ENCODE measurements at regions not wholly inside any gene's neighbourhood (a gene's known extent, or its start where the extent isn't known, plus 50 kb on each side); places are given as distances from the start of the nearest gene placed in this dataset.

DNA sequence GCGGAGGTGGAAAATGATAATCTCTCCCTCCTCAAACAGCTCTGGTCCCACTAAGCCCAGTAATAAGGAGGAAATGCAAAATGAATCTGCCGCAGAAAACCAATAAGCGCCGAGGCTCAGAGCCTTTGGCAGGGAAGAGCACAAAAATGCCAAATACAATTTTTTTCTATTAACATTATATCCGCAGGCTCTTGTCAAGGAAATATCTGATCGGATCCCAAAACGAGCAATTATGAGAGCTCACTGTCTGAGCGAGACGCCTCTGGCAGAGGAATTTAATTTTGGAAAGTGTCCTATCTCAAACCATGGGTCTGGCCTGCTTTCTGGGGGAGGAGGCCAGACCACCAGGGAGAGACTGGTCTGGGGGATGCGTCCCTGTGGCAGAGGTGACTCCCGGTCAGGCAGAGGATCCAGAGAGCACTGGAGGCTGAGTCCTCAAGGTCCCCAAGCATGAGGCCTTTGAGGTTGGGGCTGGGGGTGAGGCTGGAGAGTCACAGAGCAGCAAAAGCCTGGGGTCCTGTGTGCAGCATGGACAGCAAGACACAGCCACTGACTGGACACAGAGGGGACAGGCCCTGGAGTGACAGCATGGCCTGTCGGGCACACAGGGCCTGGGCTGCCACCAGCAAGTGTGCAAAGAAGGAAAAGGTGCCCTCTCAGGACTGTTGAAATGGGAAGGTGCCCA is 342.8 kb upstream of the SFSWAP start:
- no peaks in the 10 kb centered on the region for H3K4me1 Mint-ChIP-seq (ENCODE audit: low read depth)
- no peak for TF ChIP-seq CTCF (IDR thresholded peaks at IDR 0.05)
- no peak overlapping the region for H3K27ac Mint-ChIP-seq
- H3K9me3 Mint-ChIP-seq: peaks cover 56% of the 10 kb centered on the region
- H3K4me3 Mint-ChIP-seq: no peak overlapping the region
- DNase-seq: no peak
- H3K27me3 Mint-ChIP-seq (ENCODE audit: insufficient read depth): no peaks in the 10 kb centered on the region; the same call in 1 of the 2 replicates
- peaks cover 1% of the 10 kb centered on the region; the same call in 1 of the 2 replicates for H3K36me3 Mint-ChIP-seq (ENCODE audit: low read depth)

DNA sequence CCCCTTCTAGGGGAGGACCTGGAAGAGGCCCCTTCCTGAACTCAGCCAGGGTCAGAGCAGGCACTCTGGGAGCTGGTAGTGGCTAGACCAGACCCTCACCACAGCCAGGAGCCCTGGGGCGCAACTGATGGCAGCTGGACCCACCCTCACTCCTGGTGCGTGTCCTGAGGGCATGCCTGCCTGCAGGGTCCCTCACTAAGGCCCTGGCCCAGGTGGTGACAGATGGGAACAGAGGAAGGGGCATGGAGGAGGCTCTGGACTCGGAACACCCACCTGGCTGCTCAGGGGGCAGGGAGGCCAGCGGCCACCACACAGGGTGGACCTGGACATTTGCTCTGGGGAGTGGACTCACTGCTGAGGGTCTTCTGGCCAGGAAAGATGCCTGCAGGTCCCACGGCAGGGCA is 342.2 kb upstream of the SFSWAP start:
- peaks cover 4% of the 10 kb centered on the region; the same call in 1 of the 2 replicates for H3K36me3 Mint-ChIP-seq (ENCODE audit: low read depth)
- no peaks in the 10 kb centered on the region; the same call in 1 of the 2 replicates for H3K27me3 Mint-ChIP-seq (ENCODE audit: insufficient read depth)
- H3K27ac Mint-ChIP-seq: no peak overlapping the region
- no peak for DNase-seq
- no peaks in the 10 kb centered on the region for H3K4me1 Mint-ChIP-seq (ENCODE audit: low read depth)
- peaks cover 61% of the 10 kb centered on the region for H3K9me3 Mint-ChIP-seq
- no peak overlapping the region for H3K4me3 Mint-ChIP-seq
- TF ChIP-seq CTCF (IDR thresholded peaks at IDR 0.05): no peak

GRCh38 chr12:131369094-131369845 is 341.6 kb upstream of the SFSWAP start:
- no peak for TF ChIP-seq CTCF (IDR thresholded peaks at IDR 0.05)
- Mint-ChIP-seq H3K27me3 (ENCODE audit: insufficient read depth) (no peaks in the 10 kb centered on the region; the same call in 1 of the 2 replicates), H3K4me3 (no peak overlapping the region), H3K4me1 (ENCODE audit: low read depth) (no peaks in the 10 kb centered on the region), H3K9me3 (peaks cover 62% of the 10 kb centered on the region), H3K36me3 (ENCODE audit: low read depth) (peaks cover 4% of the 10 kb centered on the region; the same call in 1 of the 2 replicates), H3K27ac (no peak overlapping the region)
- DNase-seq: no peak

DNA sequence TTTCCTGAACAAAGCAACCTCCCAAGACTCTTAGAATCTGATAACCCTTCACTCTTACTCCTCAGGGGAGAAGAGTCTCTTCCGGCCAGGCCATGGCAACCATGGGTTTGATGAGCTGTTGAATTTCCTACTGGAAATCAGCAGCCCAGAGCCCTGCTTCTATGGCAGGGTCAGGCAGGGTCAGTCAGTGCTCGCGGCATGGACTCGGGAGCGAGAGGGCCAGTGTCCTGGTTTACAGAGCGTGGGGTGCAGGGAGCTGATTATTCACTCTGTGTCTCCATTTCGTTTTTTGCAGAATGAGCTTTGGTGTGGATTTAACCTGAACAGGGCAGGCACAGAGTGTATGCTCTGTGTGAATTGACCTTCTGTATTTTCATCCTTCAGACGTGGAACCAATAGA is 340.6 kb upstream of the SFSWAP start:
- no peak for TF ChIP-seq CTCF (IDR thresholded peaks at IDR 0.05)
- DNase-seq: no peak
- Mint-ChIP-seq H3K9me3 (peaks cover 54% of the 10 kb centered on the region), H3K4me3 (no peak overlapping the region), H3K27me3 (ENCODE audit: insufficient read depth) (no peaks in the 10 kb centered on the region; the same call in none of the 2 replicates), H3K36me3 (ENCODE audit: low read depth) (0 out of 2 replicates have a peak, but pooled peaks cover 4% of the 10 kb centered on the region), H3K27ac (no peak overlapping the region), H3K4me1 (ENCODE audit: low read depth) (no peaks in the 10 kb centered on the region)

- Mint-ChIP-seq H3K4me1 (ENCODE audit: low read depth) (no peaks in the 10 kb centered on the region), H3K4me3 (no peak overlapping the region), H3K9me3 (peaks cover 49% of the 10 kb centered on the region), H3K27me3 (ENCODE audit: insufficient read depth) (no peaks in the 10 kb centered on the region; the same call in none of the 2 replicates), H3K36me3 (ENCODE audit: low read depth) (0 out of 2 replicates have a peak, but pooled peaks cover 4% of the 10 kb centered on the region), H3K27ac (no peak overlapping the region)
- no peak for DNase-seq
- TF ChIP-seq CTCF (IDR thresholded peaks at IDR 0.05): no peak
Measured at GRCh38 chr12:131370791-131371347, 340.0 kb upstream of the SFSWAP start.
